ENCODE measurements at regions not wholly inside any gene's neighbourhood (a gene's known extent, or its start where the extent isn't known, plus 50 kb on each side); places are given as distances from the start of the nearest gene placed in this dataset.

- Histone ChIP-seq H3F3A (replicated peaks; ENCODE audit: low read depth) (no peaks in the 10 kb centered on the region), H3K9me2 (ENCODE audit: insufficient read depth) (peaks cover 6% of the 10 kb centered on the region; the same call in 1 of the 2 replicates), H4K20me1 (replicated peaks; ENCODE audit: insufficient read depth) (no peaks in the 10 kb centered on the region), H3K4me1 (ENCODE audit: insufficient read depth) (peaks cover 9% of the 10 kb centered on the region), H3K36me3 (ENCODE audit: insufficient read depth) (no peaks in the 10 kb centered on the region), H3K4me3 (no peak overlapping the region), H3K79me2 (replicated peaks; ENCODE audit: insufficient read depth) (no peaks in the 10 kb centered on the region), H3K27ac (ENCODE audit: low read depth) (no peak overlapping the region), H3K4me2 (no peak overlapping the region), H3K27me3 (ENCODE audit: insufficient read depth) (no peaks in the 10 kb centered on the region), H2AFZ (peak overlapping the region; percentile 63)
- Mint-ChIP-seq H3K4me1 (peaks cover 28% of the 10 kb centered on the region), H3K27me3 (ENCODE audit: insufficient read depth, low read depth, poor library complexity) (peaks cover 2% of the 10 kb centered on the region), H3K4me3 (no peak overlapping the region), H3K36me3 (ENCODE audit: low read depth) (no peaks in the 10 kb centered on the region), H3K9me3 (no peaks in the 10 kb centered on the region), H3K27ac (no peak overlapping the region)
- ATAC-seq (no peak), DNase-seq (ENCODE audit: low spot score) (no peak)
- TF ChIP-seq STAT1 (IDR thresholded peaks at IDR 0.05; ENCODE audit: unreplicated experiment) (no peak), NANOG (IDR thresholded peaks at IDR 0.05; ENCODE audit: borderline replicate concordance) (no peak), JUNB (IDR thresholded peaks at IDR 0.05; ENCODE audit: unreplicated experiment) (no peak), EZH2phosphoT487 (IDR thresholded peaks at IDR 0.05; ENCODE audit: unreplicated experiment) (no peak), ZNF331 (CRISPR knock-in tag; IDR thresholded peaks at IDR 0.05; ENCODE audit: low read depth) (no peak), POLR2AphosphoS5 (IDR thresholded peaks at IDR 0.05; ENCODE audit: low read depth) (no peak), ETS1 (IDR thresholded peaks at IDR 0.05) (no peak)
- TF ChIP-seq, protein P1, sequence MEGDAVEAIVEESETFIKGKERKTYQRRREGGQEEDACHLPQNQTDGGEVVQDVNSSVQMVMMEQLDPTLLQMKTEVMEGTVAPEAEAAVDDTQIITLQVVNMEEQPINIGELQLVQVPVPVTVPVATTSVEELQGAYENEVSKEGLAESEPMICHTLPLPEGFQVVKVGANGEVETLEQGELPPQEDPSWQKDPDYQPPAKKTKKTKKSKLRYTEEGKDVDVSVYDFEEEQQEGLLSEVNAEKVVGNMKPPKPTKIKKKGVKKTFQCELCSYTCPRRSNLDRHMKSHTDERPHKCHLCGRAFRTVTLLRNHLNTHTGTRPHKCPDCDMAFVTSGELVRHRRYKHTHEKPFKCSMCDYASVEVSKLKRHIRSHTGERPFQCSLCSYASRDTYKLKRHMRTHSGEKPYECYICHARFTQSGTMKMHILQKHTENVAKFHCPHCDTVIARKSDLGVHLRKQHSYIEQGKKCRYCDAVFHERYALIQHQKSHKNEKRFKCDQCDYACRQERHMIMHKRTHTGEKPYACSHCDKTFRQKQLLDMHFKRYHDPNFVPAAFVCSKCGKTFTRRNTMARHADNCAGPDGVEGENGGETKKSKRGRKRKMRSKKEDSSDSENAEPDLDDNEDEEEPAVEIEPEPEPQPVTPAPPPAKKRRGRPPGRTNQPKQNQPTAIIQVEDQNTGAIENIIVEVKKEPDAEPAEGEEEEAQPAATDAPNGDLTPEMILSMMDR (conservative IDR thresholded peaks at IDR 0.05; ENCODE audit: low read depth in 2 of 2), result no peak
- TF ChIP-seq, protein P2, sequence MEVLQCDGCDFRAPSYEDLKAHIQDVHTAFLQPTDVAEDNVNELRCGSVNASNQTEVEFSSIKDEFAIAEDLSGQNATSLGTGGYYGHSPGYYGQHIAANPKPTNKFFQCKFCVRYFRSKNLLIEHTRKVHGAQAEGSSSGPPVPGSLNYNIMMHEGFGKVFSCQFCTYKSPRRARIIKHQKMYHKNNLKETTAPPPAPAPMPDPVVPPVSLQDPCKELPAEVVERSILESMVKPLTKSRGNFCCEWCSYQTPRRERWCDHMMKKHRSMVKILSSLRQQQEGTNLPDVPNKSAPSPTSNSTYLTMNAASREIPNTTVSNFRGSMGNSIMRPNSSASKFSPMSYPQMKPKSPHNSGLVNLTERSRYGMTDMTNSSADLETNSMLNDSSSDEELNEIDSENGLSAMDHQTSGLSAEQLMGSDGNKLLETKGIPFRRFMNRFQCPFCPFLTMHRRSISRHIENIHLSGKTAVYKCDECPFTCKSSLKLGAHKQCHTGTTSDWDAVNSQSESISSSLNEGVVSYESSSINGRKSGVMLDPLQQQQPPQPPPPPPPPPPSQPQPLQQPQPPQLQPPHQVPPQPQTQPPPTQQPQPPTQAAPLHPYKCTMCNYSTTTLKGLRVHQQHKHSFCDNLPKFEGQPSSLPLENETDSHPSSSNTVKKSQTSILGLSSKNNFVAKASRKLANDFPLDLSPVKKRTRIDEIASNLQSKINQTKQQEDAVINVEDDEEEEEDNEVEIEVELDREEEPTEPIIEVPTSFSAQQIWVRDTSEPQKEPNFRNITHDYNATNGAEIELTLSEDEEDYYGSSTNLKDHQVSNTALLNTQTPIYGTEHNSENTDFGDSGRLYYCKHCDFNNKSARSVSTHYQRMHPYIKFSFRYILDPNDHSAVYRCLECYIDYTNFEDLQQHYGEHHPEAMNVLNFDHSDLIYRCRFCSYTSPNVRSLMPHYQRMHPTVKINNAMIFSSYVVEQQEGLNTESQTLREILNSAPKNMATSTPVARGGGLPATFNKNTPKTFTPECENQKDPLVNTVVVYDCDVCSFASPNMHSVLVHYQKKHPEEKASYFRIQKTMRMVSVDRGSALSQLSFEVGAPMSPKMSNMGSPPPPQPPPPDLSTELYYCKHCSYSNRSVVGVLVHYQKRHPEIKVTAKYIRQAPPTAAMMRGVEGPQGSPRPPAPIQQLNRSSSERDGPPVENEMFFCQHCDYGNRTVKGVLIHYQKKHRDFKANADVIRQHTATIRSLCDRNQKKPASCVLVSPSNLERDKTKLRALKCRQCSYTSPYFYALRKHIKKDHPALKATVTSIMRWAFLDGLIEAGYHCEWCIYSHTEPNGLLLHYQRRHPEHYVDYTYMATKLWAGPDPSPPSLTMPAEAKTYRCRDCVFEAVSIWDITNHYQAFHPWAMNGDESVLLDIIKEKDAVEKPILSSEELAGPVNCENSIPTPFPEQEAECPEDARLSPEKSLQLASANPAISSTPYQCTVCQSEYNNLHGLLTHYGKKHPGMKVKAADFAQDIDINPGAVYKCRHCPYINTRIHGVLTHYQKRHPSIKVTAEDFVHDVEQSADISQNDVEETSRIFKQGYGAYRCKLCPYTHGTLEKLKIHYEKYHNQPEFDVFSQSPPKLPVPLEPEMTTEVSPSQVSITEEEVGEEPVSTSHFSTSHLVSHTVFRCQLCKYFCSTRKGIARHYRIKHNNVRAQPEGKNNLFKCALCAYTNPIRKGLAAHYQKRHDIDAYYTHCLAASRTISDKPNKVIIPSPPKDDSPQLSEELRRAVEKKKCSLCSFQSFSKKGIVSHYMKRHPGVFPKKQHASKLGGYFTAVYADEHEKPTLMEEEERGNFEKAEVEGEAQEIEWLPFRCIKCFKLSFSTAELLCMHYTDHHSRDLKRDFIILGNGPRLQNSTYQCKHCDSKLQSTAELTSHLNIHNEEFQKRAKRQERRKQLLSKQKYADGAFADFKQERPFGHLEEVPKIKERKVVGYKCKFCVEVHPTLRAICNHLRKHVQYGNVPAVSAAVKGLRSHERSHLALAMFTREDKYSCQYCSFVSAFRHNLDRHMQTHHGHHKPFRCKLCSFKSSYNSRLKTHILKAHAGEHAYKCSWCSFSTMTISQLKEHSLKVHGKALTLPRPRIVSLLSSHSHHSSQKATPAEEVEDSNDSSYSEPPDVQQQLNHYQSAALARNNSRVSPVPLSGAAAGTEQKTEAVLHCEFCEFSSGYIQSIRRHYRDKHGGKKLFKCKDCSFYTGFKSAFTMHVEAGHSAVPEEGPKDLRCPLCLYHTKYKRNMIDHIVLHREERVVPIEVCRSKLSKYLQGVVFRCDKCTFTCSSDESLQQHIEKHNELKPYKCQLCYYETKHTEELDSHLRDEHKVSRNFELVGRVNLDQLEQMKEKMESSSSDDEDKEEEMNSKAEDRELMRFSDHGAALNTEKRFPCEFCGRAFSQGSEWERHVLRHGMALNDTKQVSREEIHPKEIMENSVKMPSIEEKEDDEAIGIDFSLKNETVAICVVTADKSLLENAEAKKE (CRISPR knock-in tag; IDR thresholded peaks at IDR 0.05), result no peak
Measured at GRCh38 chr11:127612607-127613006, 612.0 kb upstream of the KIRREL3 start.

Measured in GM23338 (cell line).